A673 (cell line): ENCODE measurements at regions not wholly inside any gene's neighbourhood (a gene's known extent, or its start where the extent isn't known, plus 50 kb on each side); places are given as distances from the start of the nearest gene placed in this dataset.
A peak's percentile ranks its signal among the peaks of the same experiment; 100 is the strongest.

ENCODE experiments used
- BruUV-seq: library from RNA; stranded (reverse); fragments of 400-500 nt; replicated peaks from 2 replicates; lab custom pipeline; 2021; lab: Mats Ljungman, UMichigan
- CTCF ChIA-PET: fragments of 300-600 bp; sonication (Branson Sonifier 250); formaldehyde crosslinking; loops from one replicate; lab custom pipeline; 2022; ENCODE audit warnings: antibody characterized with exemption; lab: Charles Lee
- POLR2A ChIA-PET: fragments of 300-600 bp; sonication (Branson Sonifier 250); formaldehyde crosslinking; loops from one replicate; lab custom pipeline; 2022; ENCODE audit warnings: antibody characterized with exemption; ENCODE audit not compliant: low non-redundant PET; lab: Charles Lee
- DNase-seq: peaks from one replicate; pipeline ENCODE4 v3.0.0-alpha.2; 2015; ENCODE audit warnings: low spot score
- H3K27ac ChIP-seq: fragments of 200-600 bp; sonication (generic); 2 replicates; pipeline ENCODE4 v1.5.1; 2016; ENCODE audit warnings: mixed run types, low read depth, mild to moderate bottlenecking, mixed read lengths, antibody characterized with exemption, low read length; ENCODE audit not compliant: poor library complexity, severe bottlenecking
- H3K27me3 ChIP-seq: fragments of 200-600 bp; sonication (generic); replicated peaks from 2 replicates; pipeline ENCODE4 v1.6.1; 2017; ENCODE audit warnings: mixed run types, low read depth, mild to moderate bottlenecking, mixed read lengths, antibody characterized with exemption, low read length; ENCODE audit not compliant: insufficient read depth, poor library complexity
- H3K36me3 ChIP-seq: fragments of 200-600 bp; sonication (generic); 2 replicates; pipeline ENCODE4 v1.6.1; 2016; ENCODE audit warnings: mixed run types, mild to moderate bottlenecking, mixed read lengths, antibody characterized with exemption, low read length; ENCODE audit not compliant: insufficient read depth, poor library complexity, severe bottlenecking
- H3K4me1 ChIP-seq: fragments of 200-600 bp; sonication (generic); 2 replicates; pipeline ENCODE4 v1.6.1; 2017; ENCODE audit warnings: mixed run types, mild to moderate bottlenecking, mixed read lengths, antibody characterized with exemption, low read length; ENCODE audit not compliant: insufficient read depth, poor library complexity, severe bottlenecking
- H3K4me3 ChIP-seq: fragments of 200-600 bp; sonication (generic); 2 replicates; pipeline ENCODE4 v1.5.1; 2016; ENCODE audit warnings: low read depth, mixed run types, mild to moderate bottlenecking, mixed read lengths, low read length; ENCODE audit not compliant: poor library complexity, severe bottlenecking
- H3K9me3 ChIP-seq: fragments of 200-600 bp; sonication (generic); 2 replicates; pipeline ENCODE4 v1.6.1; 2016; ENCODE audit warnings: mixed run types, low read depth, mild to moderate bottlenecking, mixed read lengths, antibody characterized with exemption, low read length; ENCODE audit not compliant: poor library complexity, severe bottlenecking
- EZH2 ChIP-seq: fragments of 200-600 bp; sonication (generic); IDR thresholded peaks from 2 replicates; pipeline ENCODE4 v1.6.1; 2017; ENCODE audit warnings: borderline replicate concordance, low read depth, mild to moderate bottlenecking, mixed read lengths, antibody characterized with exemption, low read length; ENCODE audit not compliant: poor library complexity, severe bottlenecking
- intact Hi-C: fragments of 100-400 bp; cut with micrococcal nuclease; formaldehyde crosslinking; loops from one replicate; pipeline ENCODE4 v1.10.0; 2022; ENCODE audit not compliant: unreplicated experiment
- TF ChIP-seq, protein P1 (sequence below): fragments of 300-800, 200-600 bp; sonication (generic); conservative IDR thresholded peaks from 2 replicates; pipeline ENCODE4 v1.5.1; 2017; ENCODE audit warnings: low read depth, mild to moderate bottlenecking, antibody characterized with exemption, low read length, moderate library complexity, mixed read lengths

DNA sequence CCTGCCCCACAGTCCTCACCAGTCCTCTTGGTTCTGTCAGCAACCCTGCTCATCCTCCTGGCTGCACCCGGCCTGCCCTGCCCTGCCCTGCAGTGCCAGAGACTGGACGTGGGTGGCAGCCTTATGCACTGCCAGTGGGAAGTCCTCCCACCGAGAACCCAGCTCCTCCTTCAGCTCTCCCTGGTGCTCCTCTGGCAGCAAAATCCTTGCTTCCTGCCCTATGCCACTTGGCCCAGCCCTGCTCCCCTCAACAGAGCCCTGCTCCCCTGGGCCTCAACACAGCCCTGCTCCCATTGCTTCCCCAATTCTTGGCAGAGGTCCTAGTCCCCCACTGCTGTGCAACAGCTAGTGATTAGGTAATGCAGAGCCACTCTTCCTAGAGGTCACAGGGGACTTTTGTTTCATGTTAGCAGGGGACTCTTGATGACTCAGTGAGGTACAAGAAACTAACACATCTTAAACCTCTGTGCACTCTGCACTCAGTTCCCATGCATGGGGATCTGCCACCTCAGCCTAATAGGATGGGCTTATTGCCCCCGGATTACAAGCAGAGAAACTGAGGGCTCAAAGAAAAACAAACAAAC is 58.0 kb upstream of the EDAR start:
- Histone ChIP-seq H3K27ac (no peak overlapping the region), H3K4me3 (no peak overlapping the region), H3K4me1 (no peaks in the 10 kb centered on the region), H3K27me3 (no peaks in the 10 kb centered on the region), H3K9me3 (no peaks in the 10 kb centered on the region), H3K36me3 (no peaks in the 10 kb centered on the region)
- ChIA-PET POLR2A (no interaction called here), CTCF (no interaction called here)
- intact Hi-C loops = no loop called here
- no peak for TF ChIP-seq EZH2
- TF ChIP-seq, protein P1, sequence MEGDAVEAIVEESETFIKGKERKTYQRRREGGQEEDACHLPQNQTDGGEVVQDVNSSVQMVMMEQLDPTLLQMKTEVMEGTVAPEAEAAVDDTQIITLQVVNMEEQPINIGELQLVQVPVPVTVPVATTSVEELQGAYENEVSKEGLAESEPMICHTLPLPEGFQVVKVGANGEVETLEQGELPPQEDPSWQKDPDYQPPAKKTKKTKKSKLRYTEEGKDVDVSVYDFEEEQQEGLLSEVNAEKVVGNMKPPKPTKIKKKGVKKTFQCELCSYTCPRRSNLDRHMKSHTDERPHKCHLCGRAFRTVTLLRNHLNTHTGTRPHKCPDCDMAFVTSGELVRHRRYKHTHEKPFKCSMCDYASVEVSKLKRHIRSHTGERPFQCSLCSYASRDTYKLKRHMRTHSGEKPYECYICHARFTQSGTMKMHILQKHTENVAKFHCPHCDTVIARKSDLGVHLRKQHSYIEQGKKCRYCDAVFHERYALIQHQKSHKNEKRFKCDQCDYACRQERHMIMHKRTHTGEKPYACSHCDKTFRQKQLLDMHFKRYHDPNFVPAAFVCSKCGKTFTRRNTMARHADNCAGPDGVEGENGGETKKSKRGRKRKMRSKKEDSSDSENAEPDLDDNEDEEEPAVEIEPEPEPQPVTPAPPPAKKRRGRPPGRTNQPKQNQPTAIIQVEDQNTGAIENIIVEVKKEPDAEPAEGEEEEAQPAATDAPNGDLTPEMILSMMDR = no peak
- peak; percentile 59 for DNase-seq
- BruUV-seq = no TSS peak

DNA sequence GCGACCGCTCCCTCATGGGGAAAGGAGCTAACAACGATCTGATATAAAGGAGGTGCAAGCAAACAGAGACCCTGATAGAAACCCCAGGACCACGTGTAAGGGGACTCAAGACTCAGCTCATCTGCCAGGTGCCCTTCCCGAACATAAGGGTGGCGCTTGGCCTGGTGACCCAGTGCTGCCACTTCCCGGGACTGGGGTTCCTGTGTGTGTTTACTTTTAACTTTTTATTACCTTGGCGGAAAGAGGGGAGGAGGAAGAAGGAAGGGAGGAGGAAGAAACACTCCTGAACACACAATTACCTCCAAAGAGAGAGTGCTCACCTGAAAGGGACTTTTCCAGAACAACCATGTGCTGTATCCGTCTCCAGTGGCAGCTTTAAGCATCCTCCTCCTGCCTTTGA is 56.5 kb upstream of the EDAR start:
- ChIA-PET CTCF (no interaction called here), POLR2A (no interaction called here)
- no peaks in the 10 kb centered on the region for H3K36me3 ChIP-seq
- H3K27me3 ChIP-seq = no peaks in the 10 kb centered on the region
- no peak for DNase-seq
- intact Hi-C loops = no loop called here
- H3K4me3 ChIP-seq = no peak overlapping the region
- H3K4me1 ChIP-seq = no peaks in the 10 kb centered on the region
- no TSS peak for BruUV-seq
- no peaks in the 10 kb centered on the region for H3K9me3 ChIP-seq
- no peak overlapping the region for H3K27ac ChIP-seq
- TF ChIP-seq, protein P1 = no peak
- no peak for TF ChIP-seq EZH2

DNA sequence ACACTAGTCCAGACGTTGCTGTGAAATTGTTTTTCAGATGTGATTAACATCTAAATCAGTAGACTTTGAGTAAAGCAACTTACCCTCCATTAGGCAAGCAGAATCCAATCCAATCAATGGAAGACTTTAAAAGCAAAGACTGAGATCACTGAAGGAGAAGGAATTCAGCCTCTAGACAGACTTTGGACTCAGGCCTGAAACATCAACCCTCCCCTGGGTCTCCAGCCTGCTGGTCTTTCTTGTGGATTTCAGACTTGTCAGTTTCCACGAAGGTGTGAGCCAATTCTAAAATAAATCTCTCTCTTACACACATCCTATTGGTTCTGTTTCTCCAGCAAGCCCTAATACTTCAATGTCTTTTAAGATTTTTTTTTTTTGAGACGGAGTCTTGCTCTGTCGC is 50.0 kb upstream of the EDAR start:
- no peaks in the 10 kb centered on the region for H3K4me1 ChIP-seq
- no TSS peak for BruUV-seq
- H3K9me3 ChIP-seq = no peaks in the 10 kb centered on the region
- no peaks in the 10 kb centered on the region for H3K36me3 ChIP-seq
- POLR2A ChIA-PET = no interaction called here
- DNase-seq = no peak
- H3K4me3 ChIP-seq = no peak overlapping the region
- CTCF ChIA-PET = no interaction called here
- TF ChIP-seq, protein P1 = no peak
- no peak for TF ChIP-seq EZH2
- intact Hi-C loops = no loop called here
- no peak overlapping the region for H3K27ac ChIP-seq
- H3K27me3 ChIP-seq = no peaks in the 10 kb centered on the region
